ENCODE measurements at regions not wholly inside any gene's neighbourhood (a gene's known extent, or its start where the extent isn't known, plus 50 kb on each side); places are given as distances from the start of the nearest gene placed in this dataset.

DNA sequence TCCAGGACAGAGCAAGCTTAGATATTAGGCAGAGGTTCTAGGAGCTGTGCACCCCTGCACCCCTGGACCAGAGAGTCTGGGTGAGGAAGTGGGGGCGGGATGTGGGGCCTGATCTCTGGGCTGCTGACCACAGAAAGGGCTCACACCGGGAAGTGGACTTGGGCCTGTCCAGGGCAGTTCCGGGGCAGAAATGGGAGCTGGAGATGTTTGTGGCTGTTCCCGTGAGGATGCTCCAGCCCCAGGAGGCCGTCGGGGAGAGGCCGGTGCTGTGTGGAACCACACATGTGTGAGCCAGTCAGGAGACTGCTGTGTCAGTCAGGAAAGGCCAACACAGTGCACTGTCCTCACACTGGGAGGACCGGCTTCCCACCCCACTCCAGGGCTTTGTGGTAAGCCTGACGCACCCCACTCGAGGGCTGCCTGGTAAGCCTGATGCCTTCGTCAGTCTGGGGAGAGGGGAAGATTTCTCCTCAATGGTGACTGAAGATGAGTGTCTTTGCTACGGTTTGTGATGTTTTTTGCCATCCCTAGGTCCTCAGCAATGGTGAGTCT lies 741.0 kb downstream of the BRD1 start:
- DNase-seq (ENCODE audit: low read depth) = no peak
- TF ChIP-seq MYC (IDR thresholded peaks at IDR 0.05; ENCODE audit: low read depth, low read length) (no peak), POLR2A (IDR thresholded peaks at IDR 0.05; ENCODE audit: extremely low read depth, insufficient read length) (no peak)
- TF ChIP-seq, protein P1, sequence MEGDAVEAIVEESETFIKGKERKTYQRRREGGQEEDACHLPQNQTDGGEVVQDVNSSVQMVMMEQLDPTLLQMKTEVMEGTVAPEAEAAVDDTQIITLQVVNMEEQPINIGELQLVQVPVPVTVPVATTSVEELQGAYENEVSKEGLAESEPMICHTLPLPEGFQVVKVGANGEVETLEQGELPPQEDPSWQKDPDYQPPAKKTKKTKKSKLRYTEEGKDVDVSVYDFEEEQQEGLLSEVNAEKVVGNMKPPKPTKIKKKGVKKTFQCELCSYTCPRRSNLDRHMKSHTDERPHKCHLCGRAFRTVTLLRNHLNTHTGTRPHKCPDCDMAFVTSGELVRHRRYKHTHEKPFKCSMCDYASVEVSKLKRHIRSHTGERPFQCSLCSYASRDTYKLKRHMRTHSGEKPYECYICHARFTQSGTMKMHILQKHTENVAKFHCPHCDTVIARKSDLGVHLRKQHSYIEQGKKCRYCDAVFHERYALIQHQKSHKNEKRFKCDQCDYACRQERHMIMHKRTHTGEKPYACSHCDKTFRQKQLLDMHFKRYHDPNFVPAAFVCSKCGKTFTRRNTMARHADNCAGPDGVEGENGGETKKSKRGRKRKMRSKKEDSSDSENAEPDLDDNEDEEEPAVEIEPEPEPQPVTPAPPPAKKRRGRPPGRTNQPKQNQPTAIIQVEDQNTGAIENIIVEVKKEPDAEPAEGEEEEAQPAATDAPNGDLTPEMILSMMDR (IDR thresholded peaks at IDR 0.05; ENCODE audit: low read depth, low read length) = no peak
- TF ChIP-seq, protein P2, sequence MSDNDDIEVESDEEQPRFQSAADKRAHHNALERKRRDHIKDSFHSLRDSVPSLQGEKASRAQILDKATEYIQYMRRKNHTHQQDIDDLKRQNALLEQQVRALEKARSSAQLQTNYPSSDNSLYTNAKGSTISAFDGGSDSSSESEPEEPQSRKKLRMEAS (IDR thresholded peaks at IDR 0.05; ENCODE audit: low read depth, low read length) = no peak
- no peak overlapping the region for H3K4me3 ChIP-seq (ENCODE audit: low read depth, low read length)

DNA sequence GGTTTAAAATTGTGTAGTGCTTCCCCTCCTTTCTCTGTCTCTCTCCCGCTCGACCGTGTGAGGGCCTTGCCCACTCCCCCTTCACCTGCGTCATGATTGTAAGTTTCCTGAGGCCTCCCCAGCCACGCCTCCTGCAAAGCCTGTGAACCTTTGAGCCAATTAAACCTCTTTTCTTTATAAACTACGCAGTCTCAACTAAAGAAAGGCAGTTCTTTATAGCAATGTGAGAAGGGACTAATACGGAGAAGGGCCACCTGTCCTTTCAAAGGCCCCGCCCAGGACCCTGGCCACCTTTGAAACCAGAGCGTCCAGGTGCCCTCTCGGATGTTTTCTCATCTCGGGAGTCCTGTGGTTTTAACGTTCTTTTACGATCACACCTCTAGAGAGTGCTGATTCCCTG lies 741.5 kb downstream of the BRD1 start:
- TF ChIP-seq MYC (IDR thresholded peaks at IDR 0.05; ENCODE audit: low read depth, low read length) (no peak), POLR2A (IDR thresholded peaks at IDR 0.05; ENCODE audit: extremely low read depth, insufficient read length) (no peak)
- TF ChIP-seq, protein P2 (IDR thresholded peaks at IDR 0.05; ENCODE audit: low read depth, low read length) = no peak
- TF ChIP-seq, protein P1 (IDR thresholded peaks at IDR 0.05; ENCODE audit: low read depth, low read length) = no peak
- H3K4me3 ChIP-seq (ENCODE audit: low read depth, low read length) = no peak overlapping the region
- no peak for DNase-seq (ENCODE audit: low read depth)

DNA sequence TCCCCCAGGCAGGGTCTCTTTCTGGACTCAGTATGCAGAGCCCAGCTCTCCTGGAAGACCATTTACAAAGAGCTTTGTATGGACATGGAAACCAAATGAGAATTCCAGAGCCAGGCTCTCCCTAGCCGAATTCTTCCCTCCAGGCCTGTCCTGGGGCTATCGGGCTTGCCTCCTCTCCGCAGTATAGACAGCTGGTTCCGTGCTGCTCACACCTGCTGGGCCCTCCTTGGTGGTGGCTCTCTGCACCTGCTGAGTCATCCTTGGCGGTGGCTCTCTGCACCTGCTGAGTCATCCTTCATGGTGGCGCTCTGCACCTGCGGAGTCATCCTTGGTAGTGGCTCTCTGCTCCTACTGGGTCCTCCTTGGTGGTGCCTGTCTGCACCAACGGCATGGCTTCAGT lies 743.5 kb downstream of the BRD1 start:
- no peak overlapping the region for H3K4me3 ChIP-seq (ENCODE audit: low read depth, low read length)
- DNase-seq (ENCODE audit: low read depth) = no peak
- TF ChIP-seq MYC (IDR thresholded peaks at IDR 0.05; ENCODE audit: low read depth, low read length) = no peak
- no peak for TF ChIP-seq POLR2A (IDR thresholded peaks at IDR 0.05; ENCODE audit: extremely low read depth, insufficient read length)
- TF ChIP-seq, protein P2 (IDR thresholded peaks at IDR 0.05; ENCODE audit: low read depth, low read length) = no peak
- TF ChIP-seq, protein P1 (IDR thresholded peaks at IDR 0.05; ENCODE audit: low read depth, low read length) = no peak

DNA sequence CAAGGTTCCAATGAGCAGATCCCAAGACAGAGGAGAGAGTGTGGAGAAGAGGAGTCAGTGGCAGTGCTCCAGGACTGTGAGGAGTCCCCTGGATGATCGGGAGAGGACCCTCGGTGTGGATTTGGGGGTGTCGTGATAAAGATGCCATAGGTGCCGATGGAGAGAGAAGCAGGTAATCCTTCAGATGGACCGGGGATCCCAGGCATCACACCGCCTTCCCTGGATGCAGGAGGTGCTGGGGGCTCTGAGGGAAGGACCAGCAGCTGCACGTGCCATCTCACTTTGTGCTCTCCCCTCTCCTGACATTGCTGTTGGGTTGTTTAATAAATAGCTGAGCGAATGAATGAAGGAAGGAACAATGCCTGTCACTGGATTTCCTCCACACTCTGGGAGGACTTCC lies 744.1 kb downstream of the BRD1 start:
- no peak overlapping the region for H3K4me3 ChIP-seq (ENCODE audit: low read depth, low read length)
- DNase-seq (ENCODE audit: low read depth) = no peak
- TF ChIP-seq MYC (IDR thresholded peaks at IDR 0.05; ENCODE audit: low read depth, low read length) = no peak

DNA sequence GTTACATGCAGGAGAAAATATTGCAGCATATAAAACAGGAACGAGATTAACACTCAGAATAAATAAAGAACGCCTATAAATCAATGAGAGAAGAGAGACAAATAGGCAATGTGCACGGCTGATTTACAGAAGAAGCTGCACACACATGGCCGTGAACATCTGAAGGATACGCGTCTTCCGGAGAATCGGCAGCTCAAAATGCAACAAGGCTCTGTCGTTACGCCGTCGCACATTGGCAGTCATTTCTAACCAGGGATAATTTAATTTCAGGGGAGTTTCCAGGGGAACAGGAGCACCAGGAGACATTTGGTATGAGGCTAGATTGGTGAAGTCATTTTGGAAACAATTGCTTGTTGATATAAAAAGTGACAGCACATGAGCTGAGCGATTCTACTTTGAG lies 745.2 kb downstream of the BRD1 start:
- no peak for DNase-seq (ENCODE audit: low read depth)
- no peak overlapping the region for H3K4me3 ChIP-seq (ENCODE audit: low read depth, low read length)
- TF ChIP-seq, protein P2 (IDR thresholded peaks at IDR 0.05; ENCODE audit: low read depth, low read length) = no peak
- TF ChIP-seq MYC (IDR thresholded peaks at IDR 0.05; ENCODE audit: low read depth, low read length) (no peak), POLR2A (IDR thresholded peaks at IDR 0.05; ENCODE audit: extremely low read depth, insufficient read length) (no peak)
- TF ChIP-seq, protein P1 (IDR thresholded peaks at IDR 0.05; ENCODE audit: low read depth, low read length) = no peak

DNA sequence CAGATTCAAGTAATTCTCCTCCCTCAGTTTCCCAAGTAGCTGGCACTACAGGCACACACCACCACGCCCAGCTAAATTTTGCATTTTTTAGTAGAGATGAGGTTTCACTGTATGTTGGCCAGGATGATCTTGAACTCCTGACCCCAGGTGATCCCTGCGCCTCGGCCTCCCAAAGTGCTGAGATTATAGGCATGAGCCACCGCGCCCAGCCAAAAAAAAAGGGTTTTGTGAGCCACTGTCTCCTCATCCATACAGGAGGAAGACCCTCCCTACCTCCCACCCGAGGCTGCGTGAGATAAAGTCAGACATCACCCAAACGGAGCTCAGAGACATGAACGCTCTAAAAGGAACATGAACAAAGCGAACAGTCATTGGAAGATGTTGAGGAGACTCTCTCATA lies 745.7 kb downstream of the BRD1 start:
- no peak overlapping the region for H3K4me3 ChIP-seq (ENCODE audit: low read depth, low read length)
- no peak for DNase-seq (ENCODE audit: low read depth)
- TF ChIP-seq, protein P1 (IDR thresholded peaks at IDR 0.05; ENCODE audit: low read depth, low read length) = no peak
- TF ChIP-seq MYC (IDR thresholded peaks at IDR 0.05; ENCODE audit: low read depth, low read length) (no peak), POLR2A (IDR thresholded peaks at IDR 0.05; ENCODE audit: extremely low read depth, insufficient read length) (no peak)
- TF ChIP-seq, protein P2 (IDR thresholded peaks at IDR 0.05; ENCODE audit: low read depth, low read length) = no peak

Measured in NB4 (cell line).